WERI-Rb-1 (cell line): ENCODE measurements at regions not wholly inside any gene's neighbourhood (a gene's known extent, or its start where the extent isn't known, plus 50 kb on each side); places are given as distances from the start of the nearest gene placed in this dataset.

Experiments used
- DNase-seq: peaks from one replicate; pipeline ENCODE4 v3.0.0-alpha.2; 2020
- H3K27ac ChIP-seq: fragments of 250-450 bp; sonication (Bioruptor Pico); 2 replicates; pipeline ENCODE4 v1.5.1; 2020; ENCODE audit warnings: mild to moderate bottlenecking, moderate library complexity
- H3K27me3 ChIP-seq: fragments of 250-450 bp; sonication (Bioruptor Pico); 2 replicates; pipeline ENCODE4 v1.5.1; 2021; ENCODE audit warnings: mild to moderate bottlenecking, low read depth, moderate library complexity; ENCODE audit not compliant: insufficient read depth, severe bottlenecking
- H3K36me3 ChIP-seq: fragments of 250-450 bp; sonication (Bioruptor Pico); 2 replicates; pipeline ENCODE4 v1.5.1; 2020; ENCODE audit warnings: mild to moderate bottlenecking, moderate library complexity
- H3K4me3 ChIP-seq: 2 replicates; pipeline ENCODE4 v1.5.1; 2011; ENCODE audit warnings: low read depth, mild to moderate bottlenecking, control low read depth, low read length
- H3K9me3 ChIP-seq: fragments of 250-450 bp; sonication (Bioruptor Pico); 2 replicates; pipeline ENCODE4 v1.5.1; 2021; ENCODE audit warnings: mild to moderate bottlenecking, moderate library complexity; ENCODE audit not compliant: severe bottlenecking
- CTCF ChIP-seq: IDR thresholded peaks from 2 replicates; pipeline ENCODE4 v1.5.1; 2011; ENCODE audit warnings: low read depth, mild to moderate bottlenecking, control low read depth, inconsistent platforms, low read length

GRCh38 chr4:17072483-17072882 is 174.0 kb upstream of the LDB2 start:
- TF ChIP-seq CTCF = no peak
- H3K4me3 ChIP-seq = no peak overlapping the region
- no peaks in the 10 kb centered on the region for H3K36me3 ChIP-seq
- peaks cover 6% of the 10 kb centered on the region for H3K27me3 ChIP-seq
- no peaks in the 10 kb centered on the region for H3K9me3 ChIP-seq
- no peak for DNase-seq
- H3K27ac ChIP-seq = no peak overlapping the region

DNA sequence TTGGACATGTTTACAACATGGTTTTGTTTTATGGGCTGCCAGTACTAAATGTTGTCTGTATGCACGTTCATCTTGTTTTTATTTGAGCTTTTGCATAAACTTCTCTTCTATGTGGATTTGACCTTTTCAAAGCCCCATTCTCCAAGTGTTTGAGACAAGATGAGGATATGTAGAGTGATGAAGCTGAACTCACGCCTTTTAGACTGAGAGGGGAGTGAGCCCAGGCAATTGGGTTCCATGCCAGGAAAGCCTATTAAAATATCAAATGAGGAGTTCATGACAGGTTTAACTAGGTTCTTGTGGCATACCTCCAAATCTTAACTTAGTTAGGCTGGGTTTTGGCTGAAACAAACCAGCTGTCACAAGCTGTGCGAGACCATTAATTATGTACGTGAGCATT is 170.4 kb upstream of the LDB2 start:
- Histone ChIP-seq H3K4me3 (no peak overlapping the region), H3K36me3 (no peaks in the 10 kb centered on the region), H3K27me3 (peaks cover 2% of the 10 kb centered on the region), H3K9me3 (no peaks in the 10 kb centered on the region), H3K27ac (no peak overlapping the region)
- no peak for TF ChIP-seq CTCF
- no peak for DNase-seq

DNA sequence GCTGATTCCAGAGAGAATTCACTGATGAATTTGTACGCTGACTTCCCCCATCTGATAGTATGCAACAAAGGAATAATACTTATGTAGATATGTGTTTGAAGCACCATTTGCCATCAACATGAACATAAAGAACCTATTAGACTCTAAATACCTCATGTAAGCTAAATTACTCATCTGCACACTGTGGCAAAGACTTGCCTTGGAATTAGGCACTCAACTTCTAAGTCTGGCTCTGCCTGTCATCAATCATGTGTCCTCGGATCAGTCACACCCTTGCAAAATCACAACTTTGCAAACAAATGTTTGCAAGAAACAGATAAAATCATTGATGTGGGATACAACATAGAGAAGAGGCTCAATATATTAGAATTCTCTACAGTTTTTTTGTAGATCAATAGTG is 169.9 kb upstream of the LDB2 start:
- Histone ChIP-seq H3K9me3 (no peaks in the 10 kb centered on the region), H3K36me3 (no peaks in the 10 kb centered on the region), H3K27me3 (peaks cover 2% of the 10 kb centered on the region), H3K4me3 (no peak overlapping the region), H3K27ac (no peak overlapping the region)
- TF ChIP-seq CTCF = no peak
- DNase-seq = no peak

GRCh38 chr4:17066972-17067371 is 168.5 kb upstream of the LDB2 start:
- Histone ChIP-seq H3K36me3 (no peaks in the 10 kb centered on the region), H3K27ac (no peak overlapping the region), H3K27me3 (no peaks in the 10 kb centered on the region), H3K4me3 (no peak overlapping the region), H3K9me3 (no peaks in the 10 kb centered on the region)
- DNase-seq = no peak
- TF ChIP-seq CTCF = no peak

- no peaks in the 10 kb centered on the region for H3K36me3 ChIP-seq
- no peaks in the 10 kb centered on the region for H3K27me3 ChIP-seq
- no peak overlapping the region for H3K27ac ChIP-seq
- DNase-seq = no peak
- TF ChIP-seq CTCF = no peak
- no peaks in the 10 kb centered on the region for H3K9me3 ChIP-seq
- no peak overlapping the region for H3K4me3 ChIP-seq
Measured at GRCh38 chr4:17066236-17066635, 167.8 kb upstream of the LDB2 start.

GRCh38 chr4:17065821-17066220 is 167.4 kb upstream of the LDB2 start:
- no peak overlapping the region for H3K4me3 ChIP-seq
- no peaks in the 10 kb centered on the region for H3K27me3 ChIP-seq
- H3K36me3 ChIP-seq = no peaks in the 10 kb centered on the region
- no peak for TF ChIP-seq CTCF
- DNase-seq = no peak
- no peak overlapping the region for H3K27ac ChIP-seq
- no peaks in the 10 kb centered on the region for H3K9me3 ChIP-seq
